ENCODE measurements at regions not wholly inside any gene's neighbourhood (a gene's known extent, or its start where the extent isn't known, plus 50 kb on each side); places are given as distances from the start of the nearest gene placed in this dataset.
A peak's percentile ranks its signal among the peaks of the same experiment; 100 is the strongest.

GRCh38 chr12:90393089-90393488 lies 561.9 kb downstream of the CCER1 start:
- no peaks in the 10 kb centered on the region for H3K27me3 ChIP-seq (ENCODE audit: low read depth, low read length)
- H3K79me2 ChIP-seq (ENCODE audit: low read length): no peaks in the 10 kb centered on the region
- no peak overlapping the region for H2AFZ ChIP-seq (ENCODE audit: low read depth, low read length)
- no peak overlapping the region for H3K4me2 ChIP-seq (ENCODE audit: low read length)
- H3K9me3 ChIP-seq (ENCODE audit: insufficient read depth, low read length): peaks cover 7% of the 10 kb centered on the region; the same call in 1 of the 2 replicates
- peaks cover 8% of the 10 kb centered on the region for H3K36me3 ChIP-seq (replicated peaks; ENCODE audit: low read depth, low read length)
- no peak for TF ChIP-seq CTCF (IDR thresholded peaks at IDR 0.05; ENCODE audit: low read depth, low read length)
- TF ChIP-seq EZH2phosphoT487 (IDR thresholded peaks at IDR 0.05; ENCODE audit: low read depth): no peak
- H4K20me1 ChIP-seq (ENCODE audit: insufficient read depth, low read length): no peaks in the 10 kb centered on the region
- no peaks in the 10 kb centered on the region for H3K4me1 ChIP-seq (ENCODE audit: low read length)
- H3K9ac ChIP-seq (ENCODE audit: low read length): no peak overlapping the region
- no peak overlapping the region for H3K4me3 ChIP-seq (ENCODE audit: low read length)
- no peak overlapping the region for H3K27ac ChIP-seq (ENCODE audit: low read length)

DNA sequence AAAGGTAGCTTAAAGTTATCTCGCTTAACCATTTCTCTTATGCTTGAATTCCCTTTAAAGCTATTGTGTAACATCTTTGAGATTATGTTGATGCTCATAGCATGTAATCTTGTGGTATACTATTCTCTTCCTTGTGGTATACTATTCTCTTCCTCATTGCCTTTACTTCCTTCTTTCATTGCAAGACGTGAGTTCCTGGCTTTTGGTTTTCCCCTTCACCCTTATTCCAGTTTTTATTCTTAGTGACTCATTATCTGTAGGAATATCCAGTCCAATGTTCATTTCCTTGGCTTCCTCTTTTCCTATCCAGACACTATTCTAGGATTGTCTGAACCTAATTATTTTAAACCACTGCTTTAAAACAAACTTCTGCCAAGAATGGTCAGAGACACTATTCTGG lies 564.0 kb downstream of the CCER1 start:
- no peaks in the 10 kb centered on the region for H4K20me1 ChIP-seq (ENCODE audit: insufficient read depth, low read length)
- H3K9me3 ChIP-seq (ENCODE audit: insufficient read depth, low read length): peaks cover under 1% of the 10 kb centered on the region; the same call in 1 of the 2 replicates
- H3K4me1 ChIP-seq (ENCODE audit: low read length): no peaks in the 10 kb centered on the region
- no peak overlapping the region for H3K4me3 ChIP-seq (ENCODE audit: low read length)
- no peaks in the 10 kb centered on the region for H3K36me3 ChIP-seq (replicated peaks; ENCODE audit: low read depth, low read length)
- TF ChIP-seq EZH2phosphoT487 (IDR thresholded peaks at IDR 0.05; ENCODE audit: low read depth) (no peak), CTCF (IDR thresholded peaks at IDR 0.05; ENCODE audit: low read depth, low read length) (no peak)
- no peaks in the 10 kb centered on the region for H3K27me3 ChIP-seq (ENCODE audit: low read depth, low read length)
- no peaks in the 10 kb centered on the region for H3K79me2 ChIP-seq (ENCODE audit: low read length)
- no peak overlapping the region for H3K9ac ChIP-seq (ENCODE audit: low read length)
- H3K27ac ChIP-seq (ENCODE audit: low read length): no peak overlapping the region
- no peak overlapping the region for H3K4me2 ChIP-seq (ENCODE audit: low read length)
- 0 out of 2 replicates have a peak overlapping the region, but pooled peaks have one; percentile 22 for H2AFZ ChIP-seq (ENCODE audit: low read depth, low read length)

GRCh38 chr12:90368081-90368480 lies 586.9 kb downstream of the CCER1 start:
- H3K4me2 ChIP-seq (ENCODE audit: low read length): no peak overlapping the region
- no peak for TF ChIP-seq CTCF (IDR thresholded peaks at IDR 0.05; ENCODE audit: low read depth, low read length)
- H2AFZ ChIP-seq (ENCODE audit: low read depth, low read length): no peak overlapping the region
- no peak overlapping the region for H3K27ac ChIP-seq (ENCODE audit: low read length)
- H3K9ac ChIP-seq (ENCODE audit: low read length): no peak overlapping the region
- H3K9me3 ChIP-seq (ENCODE audit: insufficient read depth, low read length): no peaks in the 10 kb centered on the region
- H3K79me2 ChIP-seq (ENCODE audit: low read length): no peaks in the 10 kb centered on the region
- no peaks in the 10 kb centered on the region for H3K4me1 ChIP-seq (ENCODE audit: low read length)
- H3K4me3 ChIP-seq (ENCODE audit: low read length): no peak overlapping the region
- H4K20me1 ChIP-seq (ENCODE audit: insufficient read depth, low read length): no peaks in the 10 kb centered on the region
- no peaks in the 10 kb centered on the region for H3K27me3 ChIP-seq (ENCODE audit: low read depth, low read length)
- no peaks in the 10 kb centered on the region for H3K36me3 ChIP-seq (replicated peaks; ENCODE audit: low read depth, low read length)

DNA sequence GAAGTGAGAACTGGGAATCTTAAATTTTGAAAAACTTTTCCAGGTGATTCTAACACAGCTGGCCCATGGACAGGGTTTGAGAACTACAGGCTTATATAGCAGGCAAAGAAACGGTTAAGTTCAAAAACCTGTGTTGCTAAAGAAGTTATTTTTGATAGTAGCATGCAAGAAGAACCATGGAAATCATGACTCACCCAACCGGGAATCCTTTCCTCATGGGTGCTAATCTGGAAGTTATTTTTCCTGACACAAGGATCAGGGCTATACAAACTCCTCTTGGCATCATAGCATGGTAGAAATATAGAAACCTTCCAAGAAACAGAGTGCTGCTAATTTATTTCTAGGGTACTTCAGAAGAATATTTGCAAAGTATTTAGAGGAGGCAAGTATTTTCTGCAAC lies 588.7 kb downstream of the CCER1 start:
- no peak for TF ChIP-seq EZH2phosphoT487 (IDR thresholded peaks at IDR 0.05; ENCODE audit: low read depth)
- no peak for TF ChIP-seq CTCF (IDR thresholded peaks at IDR 0.05; ENCODE audit: low read depth, low read length)
- no peak overlapping the region for H3K4me3 ChIP-seq (ENCODE audit: low read length)
- no peaks in the 10 kb centered on the region for H3K4me1 ChIP-seq (ENCODE audit: low read length)
- H3K79me2 ChIP-seq (ENCODE audit: low read length): no peaks in the 10 kb centered on the region
- H3K36me3 ChIP-seq (replicated peaks; ENCODE audit: low read depth, low read length): no peaks in the 10 kb centered on the region
- no peaks in the 10 kb centered on the region for H4K20me1 ChIP-seq (ENCODE audit: insufficient read depth, low read length)
- no peaks in the 10 kb centered on the region for H3K27me3 ChIP-seq (ENCODE audit: low read depth, low read length)
- H3K9me3 ChIP-seq (ENCODE audit: insufficient read depth, low read length): no peaks in the 10 kb centered on the region
- H3K9ac ChIP-seq (ENCODE audit: low read length): no peak overlapping the region
- no peak overlapping the region for H2AFZ ChIP-seq (ENCODE audit: low read depth, low read length)
- no peak overlapping the region for H3K4me2 ChIP-seq (ENCODE audit: low read length)
- no peak overlapping the region for H3K27ac ChIP-seq (ENCODE audit: low read length)
